IgD-negative memory B cell (primary cell): ENCODE measurements at regions not wholly inside any gene's neighbourhood (a gene's known extent, or its start where the extent isn't known, plus 50 kb on each side); places are given as distances from the start of the nearest gene placed in this dataset.
"Not testable (repeated sequence)": the region's sequence is repeated elsewhere in the genome, so short reads cannot be mapped to it uniquely, and the experiment has no call there.

Experiments
- H3K27ac Mint-ChIP-seq, 3 donors: one replicate each; pipeline ENCODE4 v1.8.0; 2020 to 2022; ENCODE audit warnings: mild to moderate bottlenecking in 3 of 3, mixed read lengths in 3 of 3, moderate library complexity in 1 of 3
- H3K27me3 Mint-ChIP-seq: one replicate; pipeline ENCODE4 v1.8.0; 2021; ENCODE audit warnings: mixed read lengths
- H3K36me3 Mint-ChIP-seq: one replicate; pipeline ENCODE4 v1.8.0; 2020; ENCODE audit warnings: mild to moderate bottlenecking, mixed read lengths
- H3K4me1 Mint-ChIP-seq, 3 donors: one replicate each; pipeline ENCODE4 v1.8.0; 2020 to 2022; ENCODE audit warnings: mixed read lengths in 3 of 3, mild to moderate bottlenecking in 1 of 3
- H3K4me3 Mint-ChIP-seq, 4 donors: one replicate each; pipeline ENCODE4 v1.8.0; 2020 to 2022; ENCODE audit warnings: mild to moderate bottlenecking in 4 of 4, mixed read lengths in 4 of 4, moderate library complexity in 3 of 4
- H3K9me3 Mint-ChIP-seq, 3 donors: one replicate each; pipeline ENCODE4 v1.8.0; 2020 to 2021; ENCODE audit warnings: mixed read lengths in 3 of 3, mild to moderate bottlenecking in 1 of 3

DNA sequence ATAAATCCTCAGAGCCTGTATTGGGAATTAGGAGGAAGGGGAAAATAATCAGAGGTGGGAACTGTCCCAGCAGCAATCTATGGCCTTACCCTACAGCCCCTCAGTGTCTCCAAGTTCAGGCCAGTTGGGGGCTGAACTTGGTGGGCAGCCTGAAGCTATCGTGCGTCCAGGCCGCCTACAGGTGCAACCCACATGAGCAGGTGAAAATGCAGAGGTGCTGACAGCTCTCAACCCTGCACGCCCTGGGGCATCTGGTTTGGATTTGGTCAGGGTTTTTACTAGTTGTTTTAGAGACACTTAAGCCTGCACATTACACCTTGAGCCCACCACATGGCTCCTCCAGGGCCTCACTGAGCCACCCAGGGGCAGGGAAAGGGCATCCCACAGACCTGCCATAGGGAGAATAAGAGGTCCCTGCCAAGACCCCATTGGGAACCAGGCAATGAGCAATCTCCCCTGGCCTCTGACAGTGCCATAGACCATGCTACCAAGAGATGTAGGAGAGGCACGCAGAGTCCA is 209.5 kb downstream of the FOXD2 start:
- Mint-ChIP-seq H3K4me3 (no peak overlapping the region), H3K36me3 (no peaks in the 10 kb centered on the region), H3K9me3 (no peaks in the 10 kb centered on the region), H3K27ac (no peak overlapping the region), H3K4me1 (no peaks in the 10 kb centered on the region), H3K27me3 (peaks cover 1% of the 10 kb centered on the region)

DNA sequence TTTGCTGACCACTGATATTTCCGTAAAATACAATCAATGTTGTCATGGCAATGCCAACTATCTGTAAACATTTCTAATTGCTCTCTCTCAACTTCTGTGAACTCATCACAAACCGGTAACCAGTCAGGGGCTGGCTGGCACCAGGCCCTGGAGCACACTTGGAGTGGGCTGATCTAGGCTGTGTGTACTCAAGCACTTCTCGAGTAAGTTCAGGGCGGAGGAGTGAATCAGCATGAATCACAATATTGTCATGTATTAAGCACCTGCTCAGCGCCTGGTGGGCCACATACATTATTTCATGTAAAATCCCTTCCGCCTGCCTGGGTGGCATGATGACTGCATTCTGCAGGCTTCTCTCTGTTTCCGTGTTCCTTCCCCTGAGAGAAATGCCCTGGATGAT is 212.4 kb downstream of the FOXD2 start:
- H3K27me3 Mint-ChIP-seq = peaks cover 8% of the 10 kb centered on the region

DNA sequence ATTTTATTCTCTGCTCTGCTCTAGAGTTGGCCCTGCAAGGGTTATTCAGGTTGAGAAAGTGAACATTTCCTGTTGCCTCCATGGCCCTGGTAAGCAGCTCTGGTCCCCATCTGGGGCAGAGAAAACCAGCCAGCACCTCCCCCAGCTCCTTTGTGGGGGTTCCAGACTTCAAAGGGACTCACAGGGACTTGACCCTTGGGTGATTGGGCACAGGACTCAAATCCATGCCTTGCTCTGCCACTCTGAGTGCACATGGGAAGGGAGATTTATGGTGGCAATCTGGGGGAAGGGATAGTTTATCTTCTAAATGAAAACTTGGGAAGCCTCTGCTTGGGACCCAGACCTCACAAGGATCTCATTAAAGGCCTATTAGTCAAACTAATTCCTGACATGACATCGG is 212.8 kb downstream of the FOXD2 start:
- H3K4me3 Mint-ChIP-seq = no peak overlapping the region
- H3K27me3 Mint-ChIP-seq = peaks cover 8% of the 10 kb centered on the region
- no peaks in the 10 kb centered on the region for H3K36me3 Mint-ChIP-seq
- H3K27ac Mint-ChIP-seq = no peak overlapping the region
- H3K9me3 Mint-ChIP-seq = no peaks in the 10 kb centered on the region
- no peaks in the 10 kb centered on the region for H3K4me1 Mint-ChIP-seq

More for the DNA sequence above, 212.4 kb downstream of the FOXD2 start:
- H3K4me1 Mint-ChIP-seq = no peaks in the 10 kb centered on the region
- no peak overlapping the region for H3K4me3 Mint-ChIP-seq
- no peaks in the 10 kb centered on the region for H3K9me3 Mint-ChIP-seq
- no peak overlapping the region for H3K27ac Mint-ChIP-seq
- H3K36me3 Mint-ChIP-seq = no peaks in the 10 kb centered on the region

DNA sequence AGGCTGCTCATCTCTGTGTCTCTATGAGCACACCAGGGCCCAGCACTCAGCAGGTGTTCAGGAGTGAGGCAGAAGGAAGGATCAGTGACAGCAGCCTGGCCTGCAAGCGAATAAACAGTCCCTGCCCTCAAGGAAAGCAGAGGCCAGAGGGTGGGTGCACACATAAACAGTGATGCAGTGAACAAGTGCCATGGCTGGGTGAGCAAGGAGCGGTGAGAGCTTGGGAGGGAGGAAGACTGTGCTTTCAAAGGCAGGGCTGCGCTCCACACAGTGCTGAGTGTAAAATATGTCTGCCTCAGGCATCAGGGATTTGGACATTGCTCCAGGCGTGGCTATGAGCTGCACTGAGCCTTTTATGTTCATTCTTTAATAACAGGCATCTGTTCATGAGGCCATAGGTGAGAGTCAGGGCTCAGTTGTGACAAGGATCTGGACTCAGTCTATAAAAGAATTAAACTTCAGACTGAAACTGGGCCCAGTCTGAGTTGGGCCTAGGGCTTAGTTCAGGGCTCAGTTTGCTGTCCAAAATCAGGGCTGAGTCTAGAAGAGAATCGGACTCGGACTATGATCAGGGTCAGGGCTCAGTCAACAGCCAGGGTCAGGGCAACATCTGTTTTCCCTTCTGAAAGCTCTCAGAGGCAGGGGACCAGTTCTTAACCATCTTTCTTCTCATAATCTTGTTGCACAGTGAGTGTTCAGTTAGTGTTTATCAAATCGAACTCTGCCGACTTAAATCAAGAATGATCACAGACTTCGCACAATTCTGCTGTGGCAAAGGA is 213.7 kb downstream of the FOXD2 start:
- no peaks in the 10 kb centered on the region for H3K9me3 Mint-ChIP-seq

DNA sequence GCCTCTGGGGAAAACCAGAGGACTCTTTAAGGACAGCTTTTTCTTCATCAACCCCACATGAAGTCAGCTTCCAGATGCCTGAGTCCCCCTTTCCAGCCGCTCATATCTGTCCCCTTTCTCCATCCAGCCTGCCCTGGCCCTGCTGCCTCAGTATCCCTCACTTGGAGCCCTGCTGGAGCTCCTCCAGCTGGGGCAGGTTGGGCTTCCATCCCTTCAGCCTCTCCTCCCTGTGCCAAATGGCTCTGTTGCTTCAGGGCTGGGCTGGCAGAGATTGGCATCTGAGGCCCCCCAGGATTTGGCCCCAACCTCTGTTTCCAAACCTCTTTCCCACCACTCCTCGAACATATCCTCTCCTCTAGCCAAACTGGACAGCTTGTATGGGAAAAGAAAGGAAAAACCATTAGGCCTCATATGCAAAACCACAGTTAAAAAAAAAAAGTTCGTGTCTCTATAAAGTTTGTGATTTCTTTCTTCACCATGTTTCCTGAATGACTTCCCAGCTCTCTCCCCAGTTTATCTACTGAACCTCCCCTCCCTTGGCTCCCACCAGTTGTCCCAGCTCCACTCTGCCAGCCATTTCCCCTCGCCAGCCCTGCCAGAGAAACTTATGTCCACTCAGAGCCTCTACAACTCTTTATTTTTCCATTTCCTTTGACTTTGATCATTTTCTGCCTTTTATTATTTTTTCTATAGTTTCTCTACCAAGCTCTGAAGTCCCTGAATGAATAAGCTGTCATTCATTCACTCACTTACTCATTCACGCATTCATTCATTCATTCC is 217.9 kb downstream of the FOXD2 start:
- peaks cover 13% of the 10 kb centered on the region for H3K27me3 Mint-ChIP-seq
- no peak overlapping the region for H3K4me3 Mint-ChIP-seq
- no peaks in the 10 kb centered on the region for H3K9me3 Mint-ChIP-seq
- H3K27ac Mint-ChIP-seq = no peak overlapping the region
- no peaks in the 10 kb centered on the region for H3K36me3 Mint-ChIP-seq
- no peaks in the 10 kb centered on the region for H3K4me1 Mint-ChIP-seq

More for the DNA sequence above, 213.7 kb downstream of the FOXD2 start:
- Mint-ChIP-seq H3K27ac (no peak overlapping the region), H3K27me3 (peaks cover 11% of the 10 kb centered on the region), H3K4me3 (no peak overlapping the region), H3K36me3 (no peaks in the 10 kb centered on the region), H3K4me1 (no peaks in the 10 kb centered on the region)

DNA sequence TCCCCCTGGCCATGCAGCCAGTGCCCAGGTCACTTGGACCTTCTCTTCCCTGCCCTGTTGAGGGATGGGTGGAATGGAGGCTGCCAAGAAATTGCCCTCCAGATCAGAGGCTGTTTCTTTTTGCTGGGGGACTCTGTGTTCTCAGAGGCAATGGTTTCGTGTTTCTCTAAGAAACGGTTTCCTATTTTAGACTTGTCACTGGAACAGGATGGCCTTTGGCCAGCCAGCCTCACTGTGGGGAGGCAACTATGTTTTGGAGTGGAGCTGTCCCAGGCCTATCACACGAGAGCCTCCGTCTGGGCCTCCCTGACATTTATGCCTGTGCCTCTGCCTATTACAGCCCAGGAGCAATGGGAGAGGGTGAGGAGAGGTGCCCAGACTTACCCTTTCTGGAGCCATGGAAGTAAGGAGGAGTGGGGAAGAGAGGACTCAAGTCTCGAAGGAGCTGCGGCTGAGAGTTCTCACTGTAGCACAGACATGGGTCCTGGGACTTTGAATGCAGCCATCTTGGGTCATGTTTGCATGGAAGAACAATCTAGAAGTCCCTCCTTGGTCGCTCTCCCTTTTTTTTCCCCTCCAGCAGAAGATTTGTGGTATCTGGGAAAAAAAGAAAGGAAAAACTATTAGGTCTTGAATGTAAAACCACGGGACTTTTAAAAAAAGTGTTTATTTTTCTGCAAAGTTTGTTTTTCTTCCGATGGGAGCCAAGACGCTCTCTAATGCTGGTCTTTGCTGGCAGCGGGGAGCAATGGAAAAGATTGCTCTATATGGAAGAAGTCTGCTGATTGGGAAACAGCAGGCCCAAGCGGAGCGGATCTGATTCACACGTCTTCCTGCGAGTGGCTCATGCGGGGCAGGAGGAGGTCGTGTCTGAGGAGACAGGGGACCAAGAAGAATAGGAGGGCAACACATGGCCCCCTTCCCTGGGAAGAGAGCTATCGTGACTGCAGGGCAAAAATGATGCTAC is 219.2 kb downstream of the FOXD2 start:
- Mint-ChIP-seq H3K4me3 (no peak overlapping the region), H3K9me3 (no peaks in the 10 kb centered on the region), H3K27me3 (peaks cover 14% of the 10 kb centered on the region), H3K27ac (no peak overlapping the region), H3K4me1 (no peaks in the 10 kb centered on the region), H3K36me3 (no peaks in the 10 kb centered on the region)

DNA sequence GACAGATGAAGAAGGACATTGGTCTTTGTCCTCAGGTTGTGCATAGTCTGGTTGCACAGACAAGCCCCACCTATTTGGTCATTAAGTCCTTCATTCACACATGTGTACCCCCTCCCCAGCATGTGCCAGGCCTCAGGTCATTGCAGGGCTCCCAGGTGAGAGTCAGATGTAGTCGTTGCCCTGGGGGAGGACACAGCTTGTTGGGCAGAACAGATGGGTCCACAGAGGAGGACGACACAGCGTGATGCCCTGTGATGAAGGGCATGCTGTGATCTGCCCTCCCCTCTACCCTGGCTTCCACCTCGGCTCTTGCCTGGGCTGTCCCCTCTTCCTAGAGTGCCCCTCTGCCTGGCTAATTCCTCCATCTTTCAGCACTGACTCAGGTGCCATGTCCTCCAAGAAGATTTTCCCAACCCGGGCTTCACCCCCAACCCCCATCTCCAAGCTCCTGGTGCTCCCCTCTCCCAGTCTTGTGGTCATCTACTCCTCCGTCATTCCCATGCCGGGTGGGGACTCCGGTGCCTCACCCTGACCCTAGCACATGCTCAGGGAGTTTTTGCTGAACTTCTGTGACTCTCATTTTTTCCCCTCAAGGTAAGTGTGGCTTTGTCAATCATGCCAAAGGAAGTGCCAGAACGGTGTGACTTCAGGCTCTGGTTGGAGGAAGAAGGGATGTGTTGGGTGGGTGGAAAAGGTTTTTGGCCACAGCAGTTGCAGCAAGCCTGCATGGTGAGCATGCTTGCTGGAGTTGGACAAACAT is 220.5 kb downstream of the FOXD2 start:
- Mint-ChIP-seq H3K36me3 (no peaks in the 10 kb centered on the region), H3K27me3 (peaks cover 14% of the 10 kb centered on the region), H3K9me3 (no peaks in the 10 kb centered on the region), H3K27ac (no peak overlapping the region), H3K4me3 (no peak overlapping the region), H3K4me1 (no peaks in the 10 kb centered on the region)

DNA sequence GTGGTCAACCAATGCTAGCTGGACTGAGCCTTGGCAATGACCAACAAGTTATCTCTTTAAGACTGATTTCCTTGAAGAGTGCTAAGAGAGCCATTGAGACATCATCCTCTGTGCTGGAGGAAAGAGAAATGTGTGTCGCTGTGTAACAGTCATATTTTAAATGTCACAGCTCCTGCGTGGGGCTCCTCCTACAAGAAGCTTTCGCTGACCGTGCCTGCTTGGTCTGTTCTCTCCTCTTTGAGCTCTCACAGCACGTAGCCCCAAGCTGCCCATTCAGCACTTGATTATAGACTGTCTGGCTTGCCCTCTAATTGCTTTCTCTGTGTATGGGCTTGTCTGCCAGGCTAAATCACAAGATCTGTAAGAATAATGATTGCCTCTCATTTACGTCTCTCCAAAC is 221.3 kb downstream of the FOXD2 start:
- H3K4me3 Mint-ChIP-seq = no peak overlapping the region
- no peaks in the 10 kb centered on the region for H3K9me3 Mint-ChIP-seq
- H3K27me3 Mint-ChIP-seq = peaks cover 14% of the 10 kb centered on the region
- no peaks in the 10 kb centered on the region for H3K4me1 Mint-ChIP-seq
- H3K27ac Mint-ChIP-seq = peak overlapping the region in 1 of 3 donors; percentile 64
- no peaks in the 10 kb centered on the region for H3K36me3 Mint-ChIP-seq

DNA sequence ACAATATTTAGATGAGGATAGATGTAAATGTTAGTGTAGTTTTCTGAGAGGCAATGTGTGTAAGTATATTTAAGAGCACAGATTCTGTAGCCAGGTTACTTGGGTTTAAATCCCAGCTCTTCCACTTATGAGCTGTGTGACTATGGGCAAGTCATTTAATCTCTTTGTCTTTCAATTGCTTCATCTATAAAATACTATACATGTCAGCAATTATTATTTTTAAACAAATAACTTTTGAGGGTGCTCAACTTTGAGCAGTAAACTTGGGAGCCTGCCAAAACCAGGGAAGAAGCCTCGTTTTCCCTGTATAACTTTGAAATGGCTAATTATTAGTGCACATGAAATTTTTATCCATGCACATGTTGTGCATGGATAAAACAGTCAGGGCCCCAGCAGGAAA is 222.8 kb downstream of the FOXD2 start:
- Mint-ChIP-seq H3K4me3 (no peak overlapping the region), H3K27me3 (peaks cover 6% of the 10 kb centered on the region), H3K9me3 (no peaks in the 10 kb centered on the region), H3K4me1 (no peaks in the 10 kb centered on the region), H3K27ac (no peak overlapping the region), H3K36me3 (no peaks in the 10 kb centered on the region)

DNA sequence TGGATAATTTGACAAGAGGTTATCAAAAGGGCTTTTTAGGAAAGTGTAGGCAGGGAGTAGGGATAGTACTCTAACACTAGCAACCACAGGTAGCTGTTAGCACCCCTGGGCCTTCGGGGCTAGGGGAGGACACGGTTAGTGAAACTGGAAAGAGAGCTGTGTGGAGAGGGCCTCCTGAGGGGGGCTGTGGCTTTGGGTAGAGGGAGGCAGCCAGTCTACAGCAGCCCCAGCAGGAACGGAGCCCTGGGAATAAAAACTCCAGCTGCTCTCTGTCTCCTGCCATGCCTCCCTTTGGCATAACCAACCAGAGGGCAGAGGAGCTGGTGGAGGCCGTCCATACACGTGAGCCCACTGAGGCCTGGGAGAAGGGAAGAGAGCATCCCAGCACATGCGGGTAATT is 223.2 kb downstream of the FOXD2 start:
- H3K36me3 Mint-ChIP-seq = no peaks in the 10 kb centered on the region
- H3K4me1 Mint-ChIP-seq = no peaks in the 10 kb centered on the region
- peaks cover 3% of the 10 kb centered on the region for H3K27me3 Mint-ChIP-seq
- H3K9me3 Mint-ChIP-seq = no peaks in the 10 kb centered on the region
- no peak overlapping the region for H3K4me3 Mint-ChIP-seq
- no peak overlapping the region for H3K27ac Mint-ChIP-seq

DNA sequence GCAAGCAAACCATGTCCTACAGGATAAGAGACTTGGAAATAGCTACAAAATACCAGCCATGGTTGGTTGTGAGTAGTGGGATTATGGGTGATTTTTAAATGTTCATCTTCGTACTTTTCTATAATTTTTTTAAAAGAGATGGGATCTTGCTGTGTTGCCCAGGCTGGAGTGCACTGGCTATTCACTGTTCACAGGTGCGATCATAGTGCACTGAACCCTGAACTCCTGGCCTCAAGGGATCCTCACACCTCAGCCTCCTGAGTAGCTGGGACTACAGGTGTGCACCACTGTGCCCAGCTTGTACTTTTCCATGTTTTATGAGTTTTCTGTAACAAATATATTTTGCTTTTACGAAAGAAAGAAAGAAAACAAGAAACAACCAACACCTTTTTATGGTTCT is 224.2 kb downstream of the FOXD2 start:
- Mint-ChIP-seq H3K27me3 (peaks cover 1% of the 10 kb centered on the region), H3K4me1 (no peaks in the 10 kb centered on the region), H3K27ac (no peak overlapping the region), H3K4me3 (no peak overlapping the region), H3K36me3 (no peaks in the 10 kb centered on the region), H3K9me3 (peaks cover 0 to 2% (median 0%) of the 10 kb centered on the region in 3 donors)

DNA sequence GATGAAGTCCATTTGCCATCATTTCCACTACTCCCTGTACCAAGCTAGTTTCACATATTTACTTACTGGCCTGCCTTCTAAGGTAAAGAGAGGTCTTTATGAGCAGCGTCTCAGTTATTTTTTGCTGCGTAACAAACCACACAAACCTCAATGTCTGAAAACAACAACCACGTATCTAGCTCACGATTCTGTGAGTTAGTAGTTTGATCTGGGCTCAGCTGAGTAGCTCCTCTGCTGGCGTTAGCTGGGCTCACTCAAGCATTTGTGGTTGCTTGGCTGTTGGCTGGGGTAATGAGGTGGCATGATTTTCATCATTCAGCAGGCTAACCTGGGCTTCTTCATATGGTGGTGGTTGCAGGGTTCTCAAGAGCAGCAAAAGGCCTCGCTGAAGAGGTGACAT is 225.4 kb downstream of the FOXD2 start:
- H3K4me3 Mint-ChIP-seq = no peak overlapping the region
- H3K4me1 Mint-ChIP-seq = no peaks in the 10 kb centered on the region
- H3K36me3 Mint-ChIP-seq = no peaks in the 10 kb centered on the region
- H3K9me3 Mint-ChIP-seq = peaks cover 0 to 5% (median 0%) of the 10 kb centered on the region in 3 donors
- peak overlapping the region in 1 of 3 donors; percentile 70 for H3K27ac Mint-ChIP-seq
- H3K27me3 Mint-ChIP-seq = peaks cover 1% of the 10 kb centered on the region

DNA sequence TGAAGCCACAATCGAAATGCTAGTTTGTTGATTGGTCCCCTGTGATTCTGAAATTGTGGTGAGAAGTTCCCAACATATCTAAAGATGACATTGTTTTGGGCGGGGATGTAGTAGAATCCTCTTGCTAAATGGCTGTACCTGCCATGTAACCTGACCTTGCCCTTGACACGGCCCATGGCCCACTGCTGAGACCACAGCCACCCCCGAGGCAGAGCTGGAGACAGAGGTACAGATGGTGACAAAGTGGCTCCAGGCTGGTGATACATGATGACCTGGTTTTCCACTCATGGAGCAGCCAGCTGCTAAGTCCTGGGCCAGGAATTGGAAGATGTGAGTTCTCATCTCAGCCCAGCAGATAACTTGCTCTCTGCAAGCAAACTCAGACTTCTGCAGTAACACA is 226.5 kb downstream of the FOXD2 start:
- Mint-ChIP-seq H3K36me3 (no peaks in the 10 kb centered on the region), H3K27ac (no peak overlapping the region), H3K4me1 (no peaks in the 10 kb centered on the region), H3K27me3 (peaks cover 1% of the 10 kb centered on the region), H3K4me3 (no peak overlapping the region), H3K9me3 (peaks cover 0 to 7% (median 0%) of the 10 kb centered on the region in 3 donors)

DNA sequence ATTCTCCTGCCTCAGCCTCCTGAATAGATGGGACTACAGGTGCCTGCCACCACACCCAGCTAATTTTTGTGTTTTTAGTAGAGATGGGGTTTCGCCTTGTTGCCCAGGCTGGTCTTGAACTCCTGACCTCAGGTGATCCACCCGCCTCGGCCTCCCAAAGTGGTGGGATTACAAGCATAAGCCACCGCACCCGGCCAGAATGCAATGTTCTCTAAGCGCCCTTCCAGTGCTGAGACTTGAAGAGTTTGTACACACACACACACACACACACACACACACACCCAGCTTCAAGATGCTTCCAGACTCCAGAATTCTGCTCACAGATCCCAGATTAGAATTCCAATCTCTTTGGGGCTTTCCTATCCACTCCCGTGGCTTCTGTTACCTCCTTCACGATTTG is 227.1 kb downstream of the FOXD2 start:
- H3K36me3 Mint-ChIP-seq, H3K9me3 Mint-ChIP-seq, H3K27me3 Mint-ChIP-seq, H3K4me3 Mint-ChIP-seq, H3K27ac Mint-ChIP-seq, H3K4me1 Mint-ChIP-seq: not testable (repeated sequence)
